ENCODE measurements at regions not wholly inside any gene's neighbourhood (a gene's known extent, or its start where the extent isn't known, plus 50 kb on each side); places are given as distances from the start of the nearest gene placed in this dataset.

- H3F3A ChIP-seq (ENCODE audit: control insufficient read depth, insufficient read depth), result no peaks in the 10 kb centered on the region
- no peaks in the 10 kb centered on the region for H3K36me3 ChIP-seq (ENCODE audit: control insufficient read depth, low read length)
- no peak overlapping the region for H3K4me3 ChIP-seq (ENCODE audit: low read length)
- no peaks in the 10 kb centered on the region for H3K9me2 ChIP-seq (replicated peaks; ENCODE audit: control insufficient read depth, low read length)
- no peaks in the 10 kb centered on the region for H3K27me3 ChIP-seq (ENCODE audit: control insufficient read depth, low read length)
- no peak overlapping the region for H3K4me2 ChIP-seq (ENCODE audit: low read length)
- H3K4me1 ChIP-seq (ENCODE audit: control insufficient read depth, low read length), result no peaks in the 10 kb centered on the region
- TF ChIP-seq CTCF (IDR thresholded peaks at IDR 0.05; ENCODE audit: low read depth, low read length, poor library complexity, severe bottlenecking), result no peak
- H4K20me1 ChIP-seq (ENCODE audit: control insufficient read depth, insufficient read depth, low read depth, low read length), result no peaks in the 10 kb centered on the region
- H3K79me2 ChIP-seq (ENCODE audit: control insufficient read depth, low read length), result no peaks in the 10 kb centered on the region
- no peak overlapping the region for H3K27ac ChIP-seq (ENCODE audit: low read depth, low read length)
- no peaks in the 10 kb centered on the region for H3K9me3 ChIP-seq (ENCODE audit: control insufficient read depth, insufficient read depth, low read length)
These were observed 1605.7 kb upstream of the CDH6 start for GRCh38 chr5:29587832-29588231.

GRCh38 chr5:29568028-29568427, 1625.5 kb upstream of the CDH6 start:
- Histone ChIP-seq H3K9me2 (replicated peaks; ENCODE audit: control insufficient read depth, low read length) (no peaks in the 10 kb centered on the region), H3K4me3 (ENCODE audit: low read length) (no peak overlapping the region), H3F3A (ENCODE audit: control insufficient read depth, insufficient read depth) (no peaks in the 10 kb centered on the region), H3K36me3 (ENCODE audit: control insufficient read depth, low read length) (no peaks in the 10 kb centered on the region), H3K27me3 (ENCODE audit: control insufficient read depth, low read length) (no peaks in the 10 kb centered on the region), H4K20me1 (ENCODE audit: control insufficient read depth, insufficient read depth, low read depth, low read length) (no peaks in the 10 kb centered on the region), H3K27ac (ENCODE audit: low read depth, low read length) (no peak overlapping the region), H3K4me2 (ENCODE audit: low read length) (no peak overlapping the region), H3K4me1 (ENCODE audit: control insufficient read depth, low read length) (no peaks in the 10 kb centered on the region), H3K9me3 (ENCODE audit: control insufficient read depth, insufficient read depth, low read length) (no peaks in the 10 kb centered on the region), H3K79me2 (ENCODE audit: control insufficient read depth, low read length) (no peaks in the 10 kb centered on the region)
- no peak for TF ChIP-seq EZH2phosphoT487 (IDR thresholded peaks at IDR 0.05; ENCODE audit: borderline replicate concordance, low read length)
- no peak for TF ChIP-seq CTCF (IDR thresholded peaks at IDR 0.05; ENCODE audit: low read depth, low read length, poor library complexity, severe bottlenecking)

GRCh38 chr5:29561564-29561963, 1631.9 kb upstream of the CDH6 start:
- Histone ChIP-seq H3K9me2 (replicated peaks; ENCODE audit: control insufficient read depth, low read length) (no peaks in the 10 kb centered on the region), H3K4me2 (ENCODE audit: low read length) (no peak overlapping the region), H3K27ac (ENCODE audit: low read depth, low read length) (no peak overlapping the region), H3K9me3 (ENCODE audit: control insufficient read depth, insufficient read depth, low read length) (peaks cover 5% of the 10 kb centered on the region; the same call in 1 of the 2 replicates), H4K20me1 (ENCODE audit: control insufficient read depth, insufficient read depth, low read depth, low read length) (no peaks in the 10 kb centered on the region), H3K4me1 (ENCODE audit: control insufficient read depth, low read length) (no peaks in the 10 kb centered on the region), H3K79me2 (ENCODE audit: control insufficient read depth, low read length) (no peaks in the 10 kb centered on the region), H3F3A (ENCODE audit: control insufficient read depth, insufficient read depth) (no peaks in the 10 kb centered on the region), H3K4me3 (ENCODE audit: low read length) (no peak overlapping the region), H3K27me3 (ENCODE audit: control insufficient read depth, low read length) (no peaks in the 10 kb centered on the region), H3K36me3 (ENCODE audit: control insufficient read depth, low read length) (no peaks in the 10 kb centered on the region)
- TF ChIP-seq CTCF (IDR thresholded peaks at IDR 0.05; ENCODE audit: low read depth, low read length, poor library complexity, severe bottlenecking), result no peak
- TF ChIP-seq EZH2phosphoT487 (IDR thresholded peaks at IDR 0.05; ENCODE audit: borderline replicate concordance, low read length), result no peak

GRCh38 chr5:29550523-29550922, 1643.0 kb upstream of the CDH6 start:
- Histone ChIP-seq H3K4me2 (ENCODE audit: low read length) (no peak overlapping the region), H3K4me3 (ENCODE audit: low read length) (no peak overlapping the region), H3K27me3 (ENCODE audit: control insufficient read depth, low read length) (no peaks in the 10 kb centered on the region), H3K4me1 (ENCODE audit: control insufficient read depth, low read length) (no peaks in the 10 kb centered on the region), H3K27ac (ENCODE audit: low read depth, low read length) (no peak overlapping the region), H3K79me2 (ENCODE audit: control insufficient read depth, low read length) (no peaks in the 10 kb centered on the region), H4K20me1 (ENCODE audit: control insufficient read depth, insufficient read depth, low read depth, low read length) (no peaks in the 10 kb centered on the region), H3K9me2 (replicated peaks; ENCODE audit: control insufficient read depth, low read length) (no peaks in the 10 kb centered on the region), H3K36me3 (ENCODE audit: control insufficient read depth, low read length) (no peaks in the 10 kb centered on the region), H3K9me3 (ENCODE audit: control insufficient read depth, insufficient read depth, low read length) (no peaks in the 10 kb centered on the region), H3F3A (ENCODE audit: control insufficient read depth, insufficient read depth) (no peaks in the 10 kb centered on the region)
- no peak for TF ChIP-seq CTCF (IDR thresholded peaks at IDR 0.05; ENCODE audit: low read depth, low read length, poor library complexity, severe bottlenecking)
- TF ChIP-seq EZH2phosphoT487 (IDR thresholded peaks at IDR 0.05; ENCODE audit: borderline replicate concordance, low read length), result no peak
